ENCODE measurements at regions not wholly inside any gene's neighbourhood (a gene's known extent, or its start where the extent isn't known, plus 50 kb on each side); places are given as distances from the start of the nearest gene placed in this dataset.

- DNase-seq = no peak
- no peak overlapping the region for H3K27ac Mint-ChIP-seq
- H3K36me3 Mint-ChIP-seq (ENCODE audit: low read depth) = 0 out of 2 replicates have a peak, but pooled peaks cover 4% of the 10 kb centered on the region
- TF ChIP-seq CTCF (IDR thresholded peaks at IDR 0.05) = no peak
- no peaks in the 10 kb centered on the region for H3K27me3 Mint-ChIP-seq (ENCODE audit: insufficient read depth)
- no peaks in the 10 kb centered on the region for H3K4me1 Mint-ChIP-seq (ENCODE audit: low read depth)
- H3K9me3 Mint-ChIP-seq = peaks cover 68% of the 10 kb centered on the region
- H3K4me3 Mint-ChIP-seq = no peak overlapping the region
Measured at GRCh38 chr9:75615284-75615683, 275.2 kb upstream of the PCSK5 start.

GRCh38 chr9:75616052-75616451, 274.4 kb upstream of the PCSK5 start:
- Mint-ChIP-seq H3K27ac (no peak overlapping the region), H3K4me1 (ENCODE audit: low read depth) (no peaks in the 10 kb centered on the region), H3K27me3 (ENCODE audit: insufficient read depth) (no peaks in the 10 kb centered on the region), H3K9me3 (peaks cover 60% of the 10 kb centered on the region), H3K4me3 (no peak overlapping the region), H3K36me3 (ENCODE audit: low read depth) (0 out of 2 replicates have a peak, but pooled peaks cover 4% of the 10 kb centered on the region)
- DNase-seq = no peak
- TF ChIP-seq CTCF (IDR thresholded peaks at IDR 0.05) = no peak

GRCh38 chr9:75616841-75617566, 273.5 kb upstream of the PCSK5 start:
- Mint-ChIP-seq H3K4me1 (ENCODE audit: low read depth) (no peaks in the 10 kb centered on the region), H3K36me3 (ENCODE audit: low read depth) (0 out of 2 replicates have a peak, but pooled peaks cover 4% of the 10 kb centered on the region), H3K9me3 (peaks cover 52% of the 10 kb centered on the region), H3K4me3 (no peak overlapping the region), H3K27me3 (ENCODE audit: insufficient read depth) (no peaks in the 10 kb centered on the region), H3K27ac (no peak overlapping the region)
- no peak for DNase-seq
- no peak for TF ChIP-seq CTCF (IDR thresholded peaks at IDR 0.05)

DNA sequence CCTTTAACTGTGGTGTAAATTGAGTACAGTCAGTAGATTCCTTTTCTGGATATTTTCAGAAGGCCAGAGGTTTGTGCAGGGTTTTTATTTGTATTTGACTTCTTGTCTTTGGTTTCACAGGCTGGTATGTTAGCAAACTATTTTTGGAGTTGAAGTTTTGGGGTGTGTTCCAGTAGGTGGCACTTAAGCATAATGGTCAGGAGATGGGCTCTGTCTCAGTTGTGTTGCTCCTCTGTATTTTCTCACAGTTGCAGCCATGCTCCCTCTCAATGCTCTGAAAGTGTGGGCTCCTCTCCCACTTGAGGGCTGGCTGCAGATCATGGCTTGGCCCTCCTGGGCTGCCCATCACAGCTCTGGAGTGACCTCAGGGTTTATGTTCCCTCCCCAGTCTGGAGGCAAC, 267.0 kb upstream of the PCSK5 start:
- Mint-ChIP-seq H3K4me1 (ENCODE audit: low read depth) (no peaks in the 10 kb centered on the region), H3K36me3 (ENCODE audit: low read depth) (no peaks in the 10 kb centered on the region), H3K27me3 (ENCODE audit: insufficient read depth) (no peaks in the 10 kb centered on the region), H3K9me3 (peaks cover 52% of the 10 kb centered on the region), H3K27ac (no peak overlapping the region), H3K4me3 (no peak overlapping the region)
- DNase-seq = no peak
- no peak for TF ChIP-seq CTCF (IDR thresholded peaks at IDR 0.05)

DNA sequence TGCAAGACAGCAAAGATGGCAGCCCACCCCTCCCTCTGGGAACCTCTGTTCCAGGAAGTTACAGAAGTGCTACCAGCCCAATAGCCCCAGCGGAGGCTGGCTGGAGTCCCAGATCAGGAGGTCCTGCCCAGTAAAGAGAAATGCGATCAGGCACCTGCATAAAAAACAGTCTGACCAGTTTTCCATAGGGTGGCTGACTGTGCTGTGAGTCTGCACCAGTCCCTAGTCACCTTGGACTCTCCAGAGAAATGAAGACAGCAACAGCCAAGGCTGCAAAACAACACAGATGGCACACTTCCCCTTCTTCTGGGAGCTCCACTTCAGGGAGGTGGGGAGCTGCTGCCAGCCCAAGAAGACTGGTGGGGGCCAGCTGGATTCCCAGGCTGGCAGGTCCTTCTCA, 265.5 kb upstream of the PCSK5 start:
- H3K4me1 Mint-ChIP-seq (ENCODE audit: low read depth) = no peaks in the 10 kb centered on the region
- no peak for DNase-seq
- H3K27ac Mint-ChIP-seq = no peak overlapping the region
- no peaks in the 10 kb centered on the region for H3K36me3 Mint-ChIP-seq (ENCODE audit: low read depth)
- no peak overlapping the region for H3K4me3 Mint-ChIP-seq
- no peaks in the 10 kb centered on the region for H3K27me3 Mint-ChIP-seq (ENCODE audit: insufficient read depth)
- TF ChIP-seq CTCF (IDR thresholded peaks at IDR 0.05) = no peak
- peaks cover 53% of the 10 kb centered on the region for H3K9me3 Mint-ChIP-seq

Data from HFFc6 (cell line).